GM23338 (cell line): ENCODE measurements at regions not wholly inside any gene's neighbourhood (a gene's known extent, or its start where the extent isn't known, plus 50 kb on each side); places are given as distances from the start of the nearest gene placed in this dataset.

Source experiments
- ATAC-seq: fragments of 200-7000 bp; cut with Tn5 transposase; 3 replicates; pipeline ENCODE4 v1.9.1; 2020
- DNase-seq: peaks from one replicate; pipeline ENCODE4 v3.0.0-alpha.2; 2015; ENCODE audit warnings: low spot score
- H2AFZ ChIP-seq: fragments of 200-600 bp; sonication (generic); 2 replicates; pipeline ENCODE4 v1.8.0; 2016; ENCODE audit warnings: antibody characterized with exemption, mild to moderate bottlenecking, moderate library complexity
- H3F3A ChIP-seq: fragments of 200-600 bp; sonication (generic); replicated peaks from 2 replicates; pipeline ENCODE4 v1.8.0; 2017; ENCODE audit warnings: antibody characterized with exemption, mixed run types, low read depth
- H3K27ac ChIP-seq: fragments of 200-600 bp; sonication (generic); 2 replicates; pipeline ENCODE4 v1.6.1; 2016; ENCODE audit warnings: low read depth
- H3K27me3 ChIP-seq: fragments of 200-600 bp; sonication (generic); 2 replicates; pipeline ENCODE4 v1.8.0; 2016; ENCODE audit warnings: mild to moderate bottlenecking, mixed run types, moderate library complexity; ENCODE audit not compliant: insufficient read depth
- H3K36me3 ChIP-seq: fragments of 200-600 bp; sonication (generic); 2 replicates; pipeline ENCODE4 v1.8.0; 2016; ENCODE audit warnings: mild to moderate bottlenecking; ENCODE audit not compliant: insufficient read depth
- H3K4me1 ChIP-seq: fragments of 200-600 bp; sonication (generic); 2 replicates; pipeline ENCODE4 v1.8.0; 2016; ENCODE audit warnings: mild to moderate bottlenecking, moderate library complexity; ENCODE audit not compliant: insufficient read depth
- H3K4me2 ChIP-seq: fragments of 200-600 bp; sonication (generic); 2 replicates; pipeline ENCODE4 v1.7.1; 2017; ENCODE audit warnings: mixed run types
- H3K4me3 ChIP-seq: fragments of 200-600 bp; sonication (generic); 2 replicates; pipeline ENCODE4 v1.6.1; 2016; ENCODE audit warnings: mixed run types
- H3K79me2 ChIP-seq: fragments of 200-600 bp; sonication (generic); replicated peaks from 2 replicates; pipeline ENCODE4 v1.8.0; 2017; ENCODE audit warnings: mild to moderate bottlenecking; ENCODE audit not compliant: insufficient read depth
- H3K9me2 ChIP-seq: fragments of 200-600 bp; sonication (generic); 2 replicates; pipeline ENCODE4 v1.8.0; 2017; ENCODE audit not compliant: insufficient read depth
- H4K20me1 ChIP-seq: fragments of 200-600 bp; sonication (generic); replicated peaks from 2 replicates; pipeline ENCODE4 v1.8.0; 2017; ENCODE audit warnings: mild to moderate bottlenecking; ENCODE audit not compliant: insufficient read depth
- H3K27ac Mint-ChIP-seq: 2 replicates; pipeline ENCODE4 v1.8.0; 2020; ENCODE audit warnings: inconsistent platforms, mild to moderate bottlenecking, moderate library complexity, mixed read lengths
- H3K27me3 Mint-ChIP-seq: 3 replicates; pipeline ENCODE4 v1.8.0; 2022; ENCODE audit warnings: low read depth, mild to moderate bottlenecking, moderate library complexity, mixed read lengths, inconsistent platforms; ENCODE audit not compliant: insufficient read depth, poor library complexity
- H3K36me3 Mint-ChIP-seq: 3 replicates; pipeline ENCODE4 v1.8.0; 2021; ENCODE audit warnings: low read depth, mild to moderate bottlenecking, inconsistent platforms, moderate library complexity, mixed read lengths
- H3K4me1 Mint-ChIP-seq: 3 replicates; pipeline ENCODE4 v1.8.0; 2020; ENCODE audit warnings: mild to moderate bottlenecking, inconsistent platforms, mixed read lengths
- H3K4me3 Mint-ChIP-seq: 3 replicates; pipeline ENCODE4 v1.8.0; 2021; ENCODE audit warnings: moderate library complexity, mild to moderate bottlenecking, inconsistent platforms, mixed read lengths
- H3K9me3 Mint-ChIP-seq: 3 replicates; pipeline ENCODE4 v1.8.0; 2020; ENCODE audit warnings: moderate library complexity, mild to moderate bottlenecking, inconsistent platforms, mixed read lengths
- POLR2AphosphoS5 ChIP-seq: IDR thresholded peaks from 2 replicates; pipeline ENCODE4 v1.6.1; 2016; ENCODE audit warnings: antibody characterized with exemption, low read depth
- ZNF114 ChIP-seq: fragments of 250-450 bp; sonication (Bioruptor Pico); IDR thresholded peaks from 2 replicates; pipeline ENCODE4 v1.5.0; 2020; ENCODE audit warnings: mild to moderate bottlenecking, moderate library complexity
- ZNF462 ChIP-seq: fragments of 250-450 bp; sonication (Bioruptor Pico); IDR thresholded peaks from 2 replicates; pipeline ENCODE4 v1.5.0; 2020; ENCODE audit warnings: mild to moderate bottlenecking, moderate library complexity
- TF ChIP-seq, protein P1 (sequence below): IDR thresholded peaks from 2 replicates; pipeline ENCODE4 v1.6.1; 2016; ENCODE audit warnings: antibody characterized with exemption

DNA sequence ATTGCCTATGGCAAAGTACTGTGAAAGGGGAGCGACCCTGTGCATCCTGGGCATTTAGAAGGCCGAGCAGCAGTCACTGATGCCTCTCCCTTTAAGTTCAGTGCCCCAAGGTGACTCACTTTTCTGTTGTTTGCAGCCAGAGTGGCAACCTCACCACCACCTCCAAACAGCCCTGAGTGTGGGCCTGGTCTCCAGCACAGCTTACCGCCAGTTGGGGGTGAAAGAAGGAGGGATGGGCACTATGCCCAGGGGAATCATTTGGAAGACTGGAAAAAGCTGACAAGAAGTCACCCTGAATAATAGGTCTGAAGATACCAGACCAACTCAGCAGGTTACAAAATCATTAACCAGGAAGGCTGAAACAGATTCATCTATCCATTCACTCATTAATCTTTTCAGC lies 571.8 kb downstream of the EPHB1 start:
- Histone ChIP-seq H3K27me3 (no peaks in the 10 kb centered on the region), H2AFZ (no peak overlapping the region), H3K79me2 (no peaks in the 10 kb centered on the region), H3K36me3 (no peaks in the 10 kb centered on the region), H3K27ac (no peak overlapping the region), H4K20me1 (no peaks in the 10 kb centered on the region), H3K4me2 (no peak overlapping the region), H3F3A (no peaks in the 10 kb centered on the region), H3K4me1 (no peaks in the 10 kb centered on the region; the same call in 1 of the 2 replicates), H3K9me2 (peaks cover 21% of the 10 kb centered on the region), H3K4me3 (no peak overlapping the region)
- peaks cover 5% of the 10 kb centered on the region; the same call in 2 of the 3 replicates for H3K4me1 Mint-ChIP-seq
- peaks cover 2% of the 10 kb centered on the region for H3K27me3 Mint-ChIP-seq
- H3K36me3 Mint-ChIP-seq: no peaks in the 10 kb centered on the region
- H3K27ac Mint-ChIP-seq: no peak overlapping the region
- no peak overlapping the region for H3K4me3 Mint-ChIP-seq
- H3K9me3 Mint-ChIP-seq: no peaks in the 10 kb centered on the region
- ATAC-seq: no peak
- DNase-seq: no peak
- TF ChIP-seq, protein P1, sequence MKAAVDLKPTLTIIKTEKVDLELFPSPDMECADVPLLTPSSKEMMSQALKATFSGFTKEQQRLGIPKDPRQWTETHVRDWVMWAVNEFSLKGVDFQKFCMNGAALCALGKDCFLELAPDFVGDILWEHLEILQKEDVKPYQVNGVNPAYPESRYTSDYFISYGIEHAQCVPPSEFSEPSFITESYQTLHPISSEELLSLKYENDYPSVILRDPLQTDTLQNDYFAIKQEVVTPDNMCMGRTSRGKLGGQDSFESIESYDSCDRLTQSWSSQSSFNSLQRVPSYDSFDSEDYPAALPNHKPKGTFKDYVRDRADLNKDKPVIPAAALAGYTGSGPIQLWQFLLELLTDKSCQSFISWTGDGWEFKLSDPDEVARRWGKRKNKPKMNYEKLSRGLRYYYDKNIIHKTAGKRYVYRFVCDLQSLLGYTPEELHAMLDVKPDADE: no peak
- TF ChIP-seq POLR2AphosphoS5 (no peak), ZNF462 (CRISPR knock-in tag) (no peak)

DNA sequence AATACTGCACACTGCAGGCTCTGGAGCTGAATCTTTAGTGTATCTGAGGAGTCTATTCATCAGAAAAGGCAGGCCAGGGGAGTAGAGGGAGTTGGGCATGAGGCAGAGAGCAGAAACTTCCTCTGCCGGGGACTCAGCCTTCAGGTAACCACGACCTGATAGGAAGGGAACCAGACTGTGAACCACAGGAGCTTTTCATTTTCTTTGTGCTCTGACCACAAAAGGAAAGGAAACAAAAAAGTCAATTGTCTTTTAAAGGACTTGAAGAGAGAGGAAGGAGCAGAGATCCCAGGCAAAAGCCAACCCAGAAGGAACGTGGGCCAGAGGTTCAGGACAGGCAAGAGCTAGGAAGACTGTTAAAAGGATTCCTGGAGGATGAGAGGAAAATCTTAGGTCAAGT lies 573.3 kb downstream of the EPHB1 start:
- H3K36me3 Mint-ChIP-seq: no peaks in the 10 kb centered on the region
- no peaks in the 10 kb centered on the region; the same call in 1 of the 2 replicates for H3K4me1 ChIP-seq
- TF ChIP-seq ZNF114: no peak
- TF ChIP-seq ZNF462 (CRISPR knock-in tag): peak; percentile 78; the same call in 1 of the 2 replicates

More for the DNA sequence above, 573.3 kb downstream of the EPHB1 start:
- H3K4me1 Mint-ChIP-seq: peaks cover 5% of the 10 kb centered on the region; the same call in 2 of the 3 replicates
- no peaks in the 10 kb centered on the region for H4K20me1 ChIP-seq
- H2AFZ ChIP-seq: no peak overlapping the region
- peaks cover 2% of the 10 kb centered on the region for H3K27me3 Mint-ChIP-seq
- ATAC-seq (peak; percentile 98), DNase-seq (peak; percentile 57)
- no peak overlapping the region for H3K4me3 Mint-ChIP-seq
- no peak overlapping the region for H3K27ac ChIP-seq
- no peaks in the 10 kb centered on the region for H3F3A ChIP-seq
- no peak overlapping the region for H3K4me3 ChIP-seq
- H3K9me3 Mint-ChIP-seq: no peaks in the 10 kb centered on the region
- peaks cover 20% of the 10 kb centered on the region for H3K9me2 ChIP-seq
- no peak overlapping the region for H3K27ac Mint-ChIP-seq
- H3K79me2 ChIP-seq: no peaks in the 10 kb centered on the region
- H3K36me3 ChIP-seq: no peaks in the 10 kb centered on the region
- no peak overlapping the region for H3K4me2 ChIP-seq
- H3K27me3 ChIP-seq: no peaks in the 10 kb centered on the region
